ENCODE measurements at regions not wholly inside any gene's neighbourhood (a gene's known extent, or its start where the extent isn't known, plus 50 kb on each side); places are given as distances from the start of the nearest gene placed in this dataset.

DNA sequence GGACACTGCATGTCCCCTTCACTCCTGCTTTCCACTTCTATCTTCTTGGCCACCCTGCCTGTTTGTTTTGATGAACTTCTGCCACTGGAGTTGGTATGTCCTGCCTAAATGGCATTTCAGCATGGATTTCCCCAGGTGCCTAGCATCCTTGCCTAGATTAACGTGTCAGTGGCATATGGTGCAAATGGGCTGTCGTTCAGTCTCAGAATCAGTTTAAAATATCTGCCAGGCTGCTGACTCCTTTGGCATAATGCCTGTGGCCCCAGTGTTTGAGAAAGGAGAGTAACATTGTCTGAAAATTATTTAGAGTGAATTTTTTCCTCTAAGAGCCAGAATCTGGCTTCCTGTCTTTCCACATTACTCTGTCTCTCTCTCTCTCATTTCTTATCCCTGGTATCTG lies 64.9 kb upstream of the BARHL2 start:
- TF ChIP-seq, protein P1, sequence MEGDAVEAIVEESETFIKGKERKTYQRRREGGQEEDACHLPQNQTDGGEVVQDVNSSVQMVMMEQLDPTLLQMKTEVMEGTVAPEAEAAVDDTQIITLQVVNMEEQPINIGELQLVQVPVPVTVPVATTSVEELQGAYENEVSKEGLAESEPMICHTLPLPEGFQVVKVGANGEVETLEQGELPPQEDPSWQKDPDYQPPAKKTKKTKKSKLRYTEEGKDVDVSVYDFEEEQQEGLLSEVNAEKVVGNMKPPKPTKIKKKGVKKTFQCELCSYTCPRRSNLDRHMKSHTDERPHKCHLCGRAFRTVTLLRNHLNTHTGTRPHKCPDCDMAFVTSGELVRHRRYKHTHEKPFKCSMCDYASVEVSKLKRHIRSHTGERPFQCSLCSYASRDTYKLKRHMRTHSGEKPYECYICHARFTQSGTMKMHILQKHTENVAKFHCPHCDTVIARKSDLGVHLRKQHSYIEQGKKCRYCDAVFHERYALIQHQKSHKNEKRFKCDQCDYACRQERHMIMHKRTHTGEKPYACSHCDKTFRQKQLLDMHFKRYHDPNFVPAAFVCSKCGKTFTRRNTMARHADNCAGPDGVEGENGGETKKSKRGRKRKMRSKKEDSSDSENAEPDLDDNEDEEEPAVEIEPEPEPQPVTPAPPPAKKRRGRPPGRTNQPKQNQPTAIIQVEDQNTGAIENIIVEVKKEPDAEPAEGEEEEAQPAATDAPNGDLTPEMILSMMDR (IDR thresholded peaks at IDR 0.05) = no peak
- no peak for TF ChIP-seq POLR2A (IDR thresholded peaks at IDR 0.05)
- TF ChIP-seq POLR2AphosphoS5 (IDR thresholded peaks at IDR 0.05; ENCODE audit: insufficient read depth in 1 of 2, low read depth in 1 of 2) = no peak

All from vagina (tissue), 2 donors.